GM13976 (cell line): ENCODE measurements at regions not wholly inside any gene's neighbourhood (a gene's known extent, or its start where the extent isn't known, plus 50 kb on each side); places are given as distances from the start of the nearest gene placed in this dataset.

Experiments
- DNase-seq: peaks from one replicate; pipeline ENCODE4 v3.0.0; 2012; ENCODE audit warnings: low spot score
- CTCF ChIP-seq: IDR thresholded peaks from 2 replicates; pipeline ENCODE4 v1.5.1; 2012; ENCODE audit warnings: borderline replicate concordance, mild to moderate bottlenecking; ENCODE audit not compliant: insufficient read depth; ENCODE audit errors: extremely low read depth, missing control alignments, control extremely low read depth
- in situ Hi-C: fragments of 300-500 bp; cut with MboI; formaldehyde crosslinking; loops from one replicate; pipeline ENCODE4 v1.12.0; 2022; ENCODE audit warnings: low sequenced_read_pairs, mixed read lengths, inconsistent platforms; ENCODE audit not compliant: unreplicated experiment

GRCh38 chr20:43389211-43389610, 68.5 kb upstream of the SRSF6 start:
- TF ChIP-seq CTCF = no peak
- no peak for DNase-seq
- in situ Hi-C loops = no loop called here

GRCh38 chr20:43388268-43389002, 69.3 kb upstream of the SRSF6 start:
- in situ Hi-C loops = no loop called here
- no peak for TF ChIP-seq CTCF
- no peak for DNase-seq

- no peak for TF ChIP-seq CTCF
- DNase-seq = no peak
- in situ Hi-C loops = no loop called here
These were observed 70.0 kb upstream of the SRSF6 start for GRCh38 chr20:43387737-43388136.

- in situ Hi-C loops = no loop called here
- no peak for TF ChIP-seq CTCF
These were observed 70.8 kb upstream of the SRSF6 start for GRCh38 chr20:43386878-43387277.

GRCh38 chr20:43385914-43386313, 71.8 kb upstream of the SRSF6 start:
- in situ Hi-C loops = no loop called here
- TF ChIP-seq CTCF = no peak

More at GRCh38 chr20:43386878-43387277, 70.8 kb upstream of the SRSF6 start:
- DNase-seq = no peak

GRCh38 chr20:43384101-43384940, 73.4 kb upstream of the SRSF6 start:
- in situ Hi-C loops = no loop called here
- DNase-seq = no peak
- TF ChIP-seq CTCF = no peak

More at GRCh38 chr20:43385914-43386313, 71.8 kb upstream of the SRSF6 start:
- DNase-seq = no peak
